C4-2B (cell line): ENCODE measurements at regions not wholly inside any gene's neighbourhood (a gene's known extent, or its start where the extent isn't known, plus 50 kb on each side); places are given as distances from the start of the nearest gene placed in this dataset.
A peak's percentile ranks its signal among the peaks of the same experiment; 100 is the strongest.

Source experiments
- H3K27ac ChIP-seq: fragments of 450-650 bp; 2 replicates; pipeline ENCODE4 v1.5.1; 2017
- ZFX ChIP-seq: fragments of 450-650 bp; IDR thresholded peaks from 2 replicates; pipeline ENCODE4 v1.6.1; 2017
- TF ChIP-seq, protein P1 (sequence below): fragments of 450-650 bp; conservative IDR thresholded peaks from 2 replicates; pipeline ENCODE4 v1.5.1; 2017; ENCODE audit warnings: mild to moderate bottlenecking

GRCh38 chr5:110045158-110045557 is 355.4 kb downstream of the MAN2A1 start:
- TF ChIP-seq, protein P1, sequence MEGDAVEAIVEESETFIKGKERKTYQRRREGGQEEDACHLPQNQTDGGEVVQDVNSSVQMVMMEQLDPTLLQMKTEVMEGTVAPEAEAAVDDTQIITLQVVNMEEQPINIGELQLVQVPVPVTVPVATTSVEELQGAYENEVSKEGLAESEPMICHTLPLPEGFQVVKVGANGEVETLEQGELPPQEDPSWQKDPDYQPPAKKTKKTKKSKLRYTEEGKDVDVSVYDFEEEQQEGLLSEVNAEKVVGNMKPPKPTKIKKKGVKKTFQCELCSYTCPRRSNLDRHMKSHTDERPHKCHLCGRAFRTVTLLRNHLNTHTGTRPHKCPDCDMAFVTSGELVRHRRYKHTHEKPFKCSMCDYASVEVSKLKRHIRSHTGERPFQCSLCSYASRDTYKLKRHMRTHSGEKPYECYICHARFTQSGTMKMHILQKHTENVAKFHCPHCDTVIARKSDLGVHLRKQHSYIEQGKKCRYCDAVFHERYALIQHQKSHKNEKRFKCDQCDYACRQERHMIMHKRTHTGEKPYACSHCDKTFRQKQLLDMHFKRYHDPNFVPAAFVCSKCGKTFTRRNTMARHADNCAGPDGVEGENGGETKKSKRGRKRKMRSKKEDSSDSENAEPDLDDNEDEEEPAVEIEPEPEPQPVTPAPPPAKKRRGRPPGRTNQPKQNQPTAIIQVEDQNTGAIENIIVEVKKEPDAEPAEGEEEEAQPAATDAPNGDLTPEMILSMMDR, result peak; percentile 34
- TF ChIP-seq ZFX, result no peak
- no peak overlapping the region for H3K27ac ChIP-seq

- H3K27ac ChIP-seq, result no peak overlapping the region
- TF ChIP-seq ZFX, result no peak
- TF ChIP-seq, protein P1, result no peak
These were observed 358.8 kb downstream of the MAN2A1 start for GRCh38 chr5:110048491-110048890.

GRCh38 chr5:110049816-110050215 is 360.1 kb downstream of the MAN2A1 start:
- TF ChIP-seq, protein P1, result no peak
- TF ChIP-seq ZFX, result no peak

DNA sequence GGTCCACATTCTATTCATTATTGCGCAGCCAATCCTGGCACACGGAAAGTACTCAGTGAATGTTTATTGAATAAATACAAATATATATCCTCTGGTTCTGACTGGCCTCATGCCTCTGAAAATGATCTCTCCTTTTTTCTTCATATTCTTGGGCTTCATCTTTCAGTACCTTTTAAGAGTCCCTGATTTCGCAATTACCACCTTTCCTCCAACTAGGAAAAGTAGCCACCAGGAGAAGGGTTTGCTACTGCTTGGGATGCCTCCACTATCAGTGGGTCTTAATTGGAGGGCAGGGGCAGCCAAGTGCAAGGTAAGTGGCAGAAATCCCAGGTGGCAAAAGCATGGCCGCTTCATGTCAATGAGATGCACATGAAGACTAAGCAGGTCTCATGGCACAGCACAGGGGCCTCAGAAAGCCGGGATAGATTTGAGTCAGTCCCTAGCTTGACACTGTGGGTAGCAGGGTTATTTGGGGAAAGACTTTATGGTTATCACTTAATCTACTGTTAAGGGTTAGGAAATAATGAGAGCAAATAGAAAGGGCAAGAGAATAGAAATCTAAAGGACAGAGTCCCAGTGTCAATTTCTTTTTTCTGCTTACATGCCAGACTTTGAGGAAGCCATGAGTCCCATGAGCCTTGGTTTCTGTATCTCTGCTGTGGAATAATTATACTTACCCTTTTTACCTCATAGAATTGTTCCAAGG is 361.1 kb downstream of the MAN2A1 start:
- H3K27ac ChIP-seq, result no peak overlapping the region
- no peak for TF ChIP-seq ZFX
- TF ChIP-seq, protein P1, result no peak

More at GRCh38 chr5:110049816-110050215, 360.1 kb downstream of the MAN2A1 start:
- no peak overlapping the region for H3K27ac ChIP-seq

DNA sequence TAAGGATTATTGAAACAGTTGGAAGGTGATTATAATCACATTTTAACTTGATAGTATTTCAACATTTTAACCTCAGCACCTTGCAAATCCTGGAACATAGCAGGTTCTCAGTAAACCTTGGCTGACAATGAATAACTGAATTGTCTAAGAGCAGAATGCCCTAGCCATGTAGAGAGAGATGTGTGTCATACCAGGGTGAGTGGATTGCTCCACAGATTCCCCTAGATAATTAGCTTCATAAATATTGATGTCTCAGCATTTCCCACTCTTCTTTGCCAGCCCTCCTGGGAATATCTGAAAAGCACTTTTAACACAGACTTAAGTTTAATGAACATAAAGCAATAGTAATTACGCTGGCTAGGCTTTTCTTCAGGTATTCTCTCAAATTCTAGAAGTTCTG is 363.5 kb downstream of the MAN2A1 start:
- no peak overlapping the region for H3K27ac ChIP-seq
- TF ChIP-seq, protein P1, result no peak
- no peak for TF ChIP-seq ZFX

GRCh38 chr5:110053824-110054223 is 364.1 kb downstream of the MAN2A1 start:
- H3K27ac ChIP-seq, result no peak overlapping the region
- TF ChIP-seq ZFX, result no peak
- TF ChIP-seq, protein P1, result no peak

- no peak overlapping the region for H3K27ac ChIP-seq
- TF ChIP-seq, protein P1, result peak; percentile 15
- no peak for TF ChIP-seq ZFX
These were observed 364.5 kb downstream of the MAN2A1 start for GRCh38 chr5:110054240-110054639.
